ENCODE measurements at regions not wholly inside any gene's neighbourhood (a gene's known extent, or its start where the extent isn't known, plus 50 kb on each side); places are given as distances from the start of the nearest gene placed in this dataset.

GRCh38 chr2:59627599-59627998 is 925.9 kb downstream of the BCL11A start:
- no peak for TF ChIP-seq CTCF (IDR thresholded peaks at IDR 0.05)
- ATAC-seq (no peak), DNase-seq (no peak)
- Histone ChIP-seq H3K27ac (no peak overlapping the region), H3K9me3 (no peaks in the 10 kb centered on the region), H3K27me3 (ENCODE audit: insufficient read depth in 3 of 3, low read length in 2 of 3) (no peaks in the 10 kb centered on the region), H3K4me3 (no peak overlapping the region), H3K36me3 (ENCODE audit: insufficient read depth in 1 of 2, low read depth in 1 of 2) (no peaks in the 10 kb centered on the region), H3K4me1 (no peaks in the 10 kb centered on the region)
- intact Hi-C loops (cut with DNase I) = no loop called here
- 0 to 63% (median 37%) methylated on average over 1 of the region's 1 CpG for WGBS, 3 donors

DNA sequence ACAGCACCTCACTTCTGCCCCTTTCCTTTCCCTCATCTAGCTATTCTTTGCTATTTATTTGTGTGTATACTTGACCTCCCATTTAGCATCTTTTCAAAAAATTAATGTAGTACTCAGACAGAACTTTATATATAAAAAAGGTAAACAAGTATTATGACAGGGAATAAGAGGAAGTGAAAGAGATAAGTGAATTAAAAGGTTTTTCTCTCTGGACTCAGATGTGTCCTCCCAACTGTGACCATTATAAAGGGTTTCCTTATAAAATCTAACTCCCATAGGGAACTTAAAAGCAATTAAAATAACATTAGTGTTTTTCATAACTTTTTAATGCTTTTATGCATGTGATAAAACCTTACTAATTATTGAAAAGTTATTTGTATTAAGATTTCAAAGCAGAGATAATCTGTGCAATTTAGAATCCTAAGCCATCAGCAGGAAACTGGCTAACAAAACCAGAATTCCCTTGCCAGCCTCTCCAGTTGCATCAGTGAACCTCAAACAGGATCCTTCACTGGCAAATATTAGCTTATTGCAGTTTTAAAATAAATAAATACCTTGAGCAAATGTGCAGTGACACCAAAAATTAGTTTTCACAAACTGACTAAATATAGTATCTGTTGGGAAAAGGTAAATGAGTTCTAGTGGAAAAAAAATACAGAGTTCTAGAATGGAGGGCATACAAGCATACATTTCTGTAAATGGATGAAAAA is 930.7 kb downstream of the BCL11A start:
- no peaks in the 10 kb centered on the region for H3K4me1 ChIP-seq
- no peaks in the 10 kb centered on the region for H3K9me3 ChIP-seq
- ATAC-seq = no peak
- DNase-seq = no peak
- no peaks in the 10 kb centered on the region for H3K27me3 ChIP-seq (ENCODE audit: insufficient read depth in 3 of 3, low read length in 2 of 3)
- intact Hi-C loops (cut with DNase I) = no loop called here
- H3K27ac ChIP-seq = no peak overlapping the region
- no peaks in the 10 kb centered on the region for H3K36me3 ChIP-seq (ENCODE audit: insufficient read depth in 1 of 2, low read depth in 1 of 2)
- no peak overlapping the region for H3K4me3 ChIP-seq
- TF ChIP-seq CTCF (IDR thresholded peaks at IDR 0.05) = no peak

- H3K36me3 ChIP-seq (ENCODE audit: insufficient read depth in 1 of 2, low read depth in 1 of 2) = no peaks in the 10 kb centered on the region
- 25 to 68% (median 36%) methylated on average over 1 of the region's 1 CpG for WGBS, 3 donors
- no peak for TF ChIP-seq CTCF (IDR thresholded peaks at IDR 0.05)
- DNase-seq = no peak
- H3K4me1 ChIP-seq = no peaks in the 10 kb centered on the region
- H3K27me3 ChIP-seq (ENCODE audit: insufficient read depth in 3 of 3, low read length in 2 of 3) = no peaks in the 10 kb centered on the region
- intact Hi-C loops (cut with DNase I) = no loop called here
- no peak for ATAC-seq
- no peak overlapping the region for H3K27ac ChIP-seq
- no peak overlapping the region for H3K4me3 ChIP-seq
- no peaks in the 10 kb centered on the region for H3K9me3 ChIP-seq
These were observed 949.3 kb downstream of the BCL11A start for GRCh38 chr2:59604123-59604522.

DNA sequence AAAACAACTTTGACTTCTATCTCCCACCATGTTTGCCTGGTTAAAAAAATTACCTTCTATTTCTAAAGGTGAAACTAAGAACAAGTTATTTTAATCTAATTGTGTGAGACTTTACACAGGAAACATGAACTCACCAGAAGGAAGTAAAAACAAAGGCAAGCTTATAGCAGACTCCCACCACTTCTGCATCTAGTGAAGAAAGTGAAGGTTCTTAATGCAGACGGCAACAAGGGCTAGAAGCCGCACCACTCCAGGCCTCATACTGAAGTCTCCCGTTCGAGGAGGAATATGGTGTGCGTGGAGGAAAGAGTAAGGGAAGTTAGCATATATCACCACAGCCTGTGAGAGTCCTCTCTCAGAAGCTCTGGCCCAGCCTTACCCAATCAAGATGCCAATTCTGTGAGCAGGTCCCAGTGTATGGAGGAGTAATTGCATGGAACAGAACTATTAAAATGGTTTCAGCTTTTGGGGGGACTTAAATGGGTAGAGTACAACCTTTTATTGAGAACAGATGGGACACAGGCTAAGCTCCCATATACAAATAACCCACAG is 958.7 kb downstream of the BCL11A start:
- WGBS, 3 donors = 66 to 73% (median 69%) methylated on average over 5 of the region's 5 CpGs
- no peak for DNase-seq
- Histone ChIP-seq H3K9me3 (no peaks in the 10 kb centered on the region), H3K27me3 (ENCODE audit: insufficient read depth in 3 of 3, low read length in 2 of 3) (no peaks in the 10 kb centered on the region), H3K4me3 (no peak overlapping the region), H3K27ac (no peak overlapping the region), H3K36me3 (ENCODE audit: insufficient read depth in 1 of 2, low read depth in 1 of 2) (no peaks in the 10 kb centered on the region), H3K4me1 (no peaks in the 10 kb centered on the region)
- intact Hi-C loops (cut with DNase I) = no loop called here
- no peak for TF ChIP-seq CTCF (IDR thresholded peaks at IDR 0.05)
- no peak for ATAC-seq

DNA sequence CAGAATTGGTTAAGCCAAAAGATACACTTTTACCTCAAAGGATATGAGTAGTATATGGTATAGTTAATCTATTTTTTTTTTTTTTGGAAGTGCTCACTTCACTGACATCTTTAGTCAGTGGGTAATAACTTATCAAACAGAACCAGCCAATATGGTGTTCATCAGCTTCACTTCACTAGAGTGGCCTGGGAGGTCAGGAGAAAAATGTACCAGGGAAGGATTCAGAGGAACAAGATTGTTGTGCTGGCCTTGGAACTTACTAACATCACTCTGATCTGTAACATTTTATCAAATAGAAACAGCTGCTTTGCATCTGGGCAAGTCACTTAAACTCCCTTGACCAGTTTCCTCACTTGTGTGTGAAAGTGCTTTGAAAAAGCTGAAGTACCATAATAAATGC is 962.7 kb downstream of the BCL11A start:
- Histone ChIP-seq H3K4me3 (no peak overlapping the region), H3K36me3 (ENCODE audit: insufficient read depth in 1 of 2, low read depth in 1 of 2) (no peaks in the 10 kb centered on the region), H3K9me3 (no peaks in the 10 kb centered on the region), H3K4me1 (no peaks in the 10 kb centered on the region), H3K27me3 (ENCODE audit: insufficient read depth in 3 of 3, low read length in 2 of 3) (no peaks in the 10 kb centered on the region), H3K27ac (no peak overlapping the region)
- ATAC-seq (no peak), DNase-seq (no peak)
- no peak for TF ChIP-seq CTCF (IDR thresholded peaks at IDR 0.05)
- intact Hi-C loops (cut with DNase I) = no loop called here
